ENCODE measurements at regions not wholly inside any gene's neighbourhood (a gene's known extent, or its start where the extent isn't known, plus 50 kb on each side); places are given as distances from the start of the nearest gene placed in this dataset.

GRCh38 chr14:88937706-88938105, 113.3 kb downstream of the TTC8 start:
- DNase-seq (ENCODE audit: low spot score) = no peak
- TF ChIP-seq, protein P1, sequence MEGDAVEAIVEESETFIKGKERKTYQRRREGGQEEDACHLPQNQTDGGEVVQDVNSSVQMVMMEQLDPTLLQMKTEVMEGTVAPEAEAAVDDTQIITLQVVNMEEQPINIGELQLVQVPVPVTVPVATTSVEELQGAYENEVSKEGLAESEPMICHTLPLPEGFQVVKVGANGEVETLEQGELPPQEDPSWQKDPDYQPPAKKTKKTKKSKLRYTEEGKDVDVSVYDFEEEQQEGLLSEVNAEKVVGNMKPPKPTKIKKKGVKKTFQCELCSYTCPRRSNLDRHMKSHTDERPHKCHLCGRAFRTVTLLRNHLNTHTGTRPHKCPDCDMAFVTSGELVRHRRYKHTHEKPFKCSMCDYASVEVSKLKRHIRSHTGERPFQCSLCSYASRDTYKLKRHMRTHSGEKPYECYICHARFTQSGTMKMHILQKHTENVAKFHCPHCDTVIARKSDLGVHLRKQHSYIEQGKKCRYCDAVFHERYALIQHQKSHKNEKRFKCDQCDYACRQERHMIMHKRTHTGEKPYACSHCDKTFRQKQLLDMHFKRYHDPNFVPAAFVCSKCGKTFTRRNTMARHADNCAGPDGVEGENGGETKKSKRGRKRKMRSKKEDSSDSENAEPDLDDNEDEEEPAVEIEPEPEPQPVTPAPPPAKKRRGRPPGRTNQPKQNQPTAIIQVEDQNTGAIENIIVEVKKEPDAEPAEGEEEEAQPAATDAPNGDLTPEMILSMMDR (IDR thresholded peaks at IDR 0.05; ENCODE audit: unreplicated experiment) = no peak
- peaks cover 2% of the 10 kb centered on the region for H3K27me3 Mint-ChIP-seq (ENCODE audit: unreplicated experiment)
- H3K36me3 Mint-ChIP-seq (ENCODE audit: low read depth, unreplicated experiment) = no peaks in the 10 kb centered on the region
- H3K27ac Mint-ChIP-seq (ENCODE audit: unreplicated experiment) = no peak overlapping the region
- H3K4me3 Mint-ChIP-seq (ENCODE audit: unreplicated experiment) = no peak overlapping the region
- H3K4me1 Mint-ChIP-seq (ENCODE audit: unreplicated experiment) = no peaks in the 10 kb centered on the region
- H3K9me3 Mint-ChIP-seq (ENCODE audit: unreplicated experiment) = no peaks in the 10 kb centered on the region

DNA sequence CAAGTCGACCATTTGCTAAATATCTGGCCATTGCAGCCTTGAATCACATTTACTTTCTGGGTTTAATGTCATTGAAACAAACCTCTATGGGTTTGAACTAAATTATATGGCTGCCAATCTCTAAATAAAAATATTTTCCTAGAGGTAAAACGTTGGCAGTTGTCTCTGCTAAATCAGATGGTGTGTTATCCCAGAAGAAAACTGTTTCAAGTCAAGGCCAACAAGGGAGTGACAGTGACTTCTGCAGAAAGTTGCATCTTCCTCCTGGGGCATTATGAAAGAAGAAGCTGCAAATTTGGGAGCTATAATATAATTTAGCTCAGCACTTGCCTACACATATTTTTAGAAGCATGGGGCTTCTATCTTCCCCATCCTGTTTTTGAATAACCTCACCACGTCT, 116.2 kb downstream of the TTC8 start:
- TF ChIP-seq, protein P1 (IDR thresholded peaks at IDR 0.05; ENCODE audit: unreplicated experiment) = no peak
- Mint-ChIP-seq H3K9me3 (ENCODE audit: unreplicated experiment) (no peaks in the 10 kb centered on the region), H3K27ac (ENCODE audit: unreplicated experiment) (no peak overlapping the region), H3K36me3 (ENCODE audit: low read depth, unreplicated experiment) (no peaks in the 10 kb centered on the region), H3K4me1 (ENCODE audit: unreplicated experiment) (no peaks in the 10 kb centered on the region), H3K4me3 (ENCODE audit: unreplicated experiment) (no peak overlapping the region), H3K27me3 (ENCODE audit: unreplicated experiment) (no peaks in the 10 kb centered on the region)
- no peak for DNase-seq (ENCODE audit: low spot score)

DNA sequence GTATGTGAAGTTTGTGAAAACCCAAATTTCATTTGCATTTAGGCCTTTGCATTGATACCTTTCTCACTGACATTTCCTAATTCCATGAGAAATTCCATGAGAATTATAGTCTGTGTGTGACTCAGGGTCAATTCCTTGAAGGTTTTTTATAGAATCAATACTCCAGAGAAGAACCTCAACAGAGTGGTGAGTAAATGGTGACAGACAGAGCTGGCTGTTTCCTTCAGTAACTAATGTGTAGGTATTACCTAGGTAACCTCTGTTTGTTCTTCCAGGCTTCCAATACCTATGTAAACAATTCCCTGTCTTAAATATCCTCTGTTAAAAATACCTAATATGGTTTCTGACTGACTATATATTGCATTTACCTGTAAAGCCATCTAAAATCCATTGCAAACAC, 117.0 kb downstream of the TTC8 start:
- no peaks in the 10 kb centered on the region for H3K27me3 Mint-ChIP-seq (ENCODE audit: unreplicated experiment)
- no peaks in the 10 kb centered on the region for H3K4me1 Mint-ChIP-seq (ENCODE audit: unreplicated experiment)
- no peaks in the 10 kb centered on the region for H3K9me3 Mint-ChIP-seq (ENCODE audit: unreplicated experiment)
- H3K4me3 Mint-ChIP-seq (ENCODE audit: unreplicated experiment) = no peak overlapping the region
- no peak overlapping the region for H3K27ac Mint-ChIP-seq (ENCODE audit: unreplicated experiment)
- no peak for DNase-seq (ENCODE audit: low spot score)
- H3K36me3 Mint-ChIP-seq (ENCODE audit: low read depth, unreplicated experiment) = no peaks in the 10 kb centered on the region
- TF ChIP-seq, protein P1 (IDR thresholded peaks at IDR 0.05; ENCODE audit: unreplicated experiment) = no peak

GRCh38 chr14:88947646-88948598, 123.5 kb downstream of the TTC8 start:
- H3K4me1 Mint-ChIP-seq (ENCODE audit: unreplicated experiment) = no peaks in the 10 kb centered on the region
- H3K4me3 Mint-ChIP-seq (ENCODE audit: unreplicated experiment) = no peak overlapping the region
- peaks cover 9% of the 10 kb centered on the region for H3K9me3 Mint-ChIP-seq (ENCODE audit: unreplicated experiment)
- H3K27ac Mint-ChIP-seq (ENCODE audit: unreplicated experiment) = no peak overlapping the region
- H3K27me3 Mint-ChIP-seq (ENCODE audit: unreplicated experiment) = no peaks in the 10 kb centered on the region
- no peak for DNase-seq (ENCODE audit: low spot score)
- peaks cover 5% of the 10 kb centered on the region for H3K36me3 Mint-ChIP-seq (ENCODE audit: low read depth, unreplicated experiment)
- TF ChIP-seq, protein P1 (IDR thresholded peaks at IDR 0.05; ENCODE audit: unreplicated experiment) = no peak

DNA sequence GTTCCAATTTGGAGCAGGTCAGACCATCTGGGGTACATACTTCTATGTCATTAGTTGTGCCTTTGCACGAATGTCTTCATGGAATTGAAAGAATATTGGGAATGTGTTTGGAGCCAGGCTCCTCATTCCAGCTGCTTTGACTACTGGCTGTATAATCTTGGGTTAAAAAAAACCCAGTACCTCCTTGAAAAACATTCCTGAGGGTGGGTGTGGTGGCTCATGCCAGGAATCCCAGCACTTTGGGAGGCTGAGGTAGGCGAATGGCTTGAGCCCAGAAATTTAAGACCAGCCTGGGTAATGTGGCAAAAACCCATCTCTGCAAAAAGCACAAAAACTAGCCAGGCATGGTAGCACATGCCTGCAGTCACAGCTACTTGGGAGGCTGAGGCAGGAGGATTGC, 125.6 kb downstream of the TTC8 start:
- TF ChIP-seq, protein P1 (IDR thresholded peaks at IDR 0.05; ENCODE audit: unreplicated experiment) = no peak
- H3K9me3 Mint-ChIP-seq (ENCODE audit: unreplicated experiment) = peaks cover 12% of the 10 kb centered on the region

More for the DNA sequence above, 125.6 kb downstream of the TTC8 start:
- Mint-ChIP-seq H3K27me3 (ENCODE audit: unreplicated experiment) (no peaks in the 10 kb centered on the region), H3K36me3 (ENCODE audit: low read depth, unreplicated experiment) (peaks cover 7% of the 10 kb centered on the region), H3K4me3 (ENCODE audit: unreplicated experiment) (no peak overlapping the region), H3K4me1 (ENCODE audit: unreplicated experiment) (no peaks in the 10 kb centered on the region), H3K27ac (ENCODE audit: unreplicated experiment) (no peak overlapping the region)
- no peak for DNase-seq (ENCODE audit: low spot score)

Data from endothelial cell (in vitro differentiated cells).